AG08396 (cell line): ENCODE measurements at regions not wholly inside any gene's neighbourhood (a gene's known extent, or its start where the extent isn't known, plus 50 kb on each side); places are given as distances from the start of the nearest gene placed in this dataset.

Source experiments
- DNase-seq: peaks from one replicate; pipeline ENCODE4 v3.0.0; 2012; ENCODE audit warnings: low spot score, mixed read lengths

GRCh38 chr14:104319491-104320241, 181.3 kb downstream of the KIF26A start:
- DNase-seq: no peak

DNA sequence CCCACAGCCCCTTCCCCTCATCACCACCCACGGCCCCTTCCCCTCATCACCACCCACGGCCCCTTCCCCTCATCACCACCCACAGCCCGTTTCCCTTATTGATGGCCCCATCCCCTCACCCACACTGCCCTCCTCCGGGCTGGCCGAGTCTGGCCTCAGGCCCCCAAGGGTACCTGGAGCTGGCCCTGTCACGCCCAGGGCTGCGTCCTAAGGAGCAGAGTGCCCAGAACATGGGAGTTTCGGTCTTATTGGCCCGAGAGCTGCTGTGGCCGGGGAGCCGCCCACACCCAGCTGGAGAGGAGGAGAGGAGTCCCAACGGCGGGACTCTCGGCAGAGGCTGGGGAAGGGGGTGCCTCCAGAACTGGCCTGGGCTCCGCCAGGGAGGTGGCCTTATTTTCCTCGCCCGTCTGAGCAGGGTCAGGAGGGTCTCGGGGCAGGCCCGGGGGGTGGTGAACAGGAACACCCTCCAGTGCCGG, 182.3 kb downstream of the KIF26A start:
- no peak for DNase-seq

DNA sequence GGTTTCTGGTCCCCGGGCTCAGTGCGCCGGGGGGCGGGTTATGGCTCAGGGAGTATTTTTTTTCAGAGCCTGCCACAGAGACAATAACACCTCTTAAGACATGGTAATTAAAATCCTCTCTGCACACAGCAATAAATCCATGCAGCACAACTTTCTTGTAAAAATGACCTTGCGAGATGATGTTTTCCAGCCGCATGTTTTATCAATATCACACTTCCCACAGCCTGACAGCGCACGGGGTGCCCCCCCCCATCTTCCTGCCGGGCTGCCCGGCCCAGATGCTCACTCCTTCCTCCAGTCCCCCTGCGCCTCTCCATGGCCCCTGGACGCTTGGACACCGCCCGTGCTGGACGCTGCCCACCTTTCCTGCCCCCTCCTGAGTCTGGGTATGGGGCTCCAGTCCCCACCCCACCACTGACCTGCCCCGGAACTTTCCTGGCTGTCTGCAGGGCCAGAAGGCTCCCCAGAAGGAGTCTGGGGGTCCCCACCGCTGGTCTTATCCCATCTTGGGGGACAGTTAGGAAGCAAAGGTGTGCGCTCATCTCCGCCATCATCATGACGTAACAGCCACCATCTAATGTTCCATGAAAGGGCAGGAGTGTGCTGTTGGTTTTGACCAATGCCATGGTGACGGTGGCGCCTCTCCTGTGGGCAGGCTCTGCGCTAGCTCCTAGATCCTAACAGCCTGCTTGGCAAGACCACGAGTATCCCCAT, 182.9 kb downstream of the KIF26A start:
- no peak for DNase-seq

DNA sequence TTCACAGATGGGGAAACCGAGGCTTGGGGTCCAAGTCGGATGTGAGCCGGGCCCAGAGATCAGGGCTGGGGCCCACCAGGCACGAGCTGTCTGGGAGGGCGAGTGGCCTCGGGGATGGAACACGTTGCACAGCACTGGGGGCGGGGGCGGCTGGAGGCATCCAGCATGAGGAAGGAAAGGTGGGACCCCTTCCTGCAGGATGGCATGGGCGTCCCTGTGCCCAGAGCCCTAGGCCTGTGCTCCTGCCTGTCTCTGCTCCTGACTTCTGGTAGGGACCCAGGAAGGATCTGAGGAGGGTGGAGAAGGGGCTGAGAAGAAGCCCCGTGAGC, 183.4 kb downstream of the KIF26A start:
- no peak for DNase-seq

DNA sequence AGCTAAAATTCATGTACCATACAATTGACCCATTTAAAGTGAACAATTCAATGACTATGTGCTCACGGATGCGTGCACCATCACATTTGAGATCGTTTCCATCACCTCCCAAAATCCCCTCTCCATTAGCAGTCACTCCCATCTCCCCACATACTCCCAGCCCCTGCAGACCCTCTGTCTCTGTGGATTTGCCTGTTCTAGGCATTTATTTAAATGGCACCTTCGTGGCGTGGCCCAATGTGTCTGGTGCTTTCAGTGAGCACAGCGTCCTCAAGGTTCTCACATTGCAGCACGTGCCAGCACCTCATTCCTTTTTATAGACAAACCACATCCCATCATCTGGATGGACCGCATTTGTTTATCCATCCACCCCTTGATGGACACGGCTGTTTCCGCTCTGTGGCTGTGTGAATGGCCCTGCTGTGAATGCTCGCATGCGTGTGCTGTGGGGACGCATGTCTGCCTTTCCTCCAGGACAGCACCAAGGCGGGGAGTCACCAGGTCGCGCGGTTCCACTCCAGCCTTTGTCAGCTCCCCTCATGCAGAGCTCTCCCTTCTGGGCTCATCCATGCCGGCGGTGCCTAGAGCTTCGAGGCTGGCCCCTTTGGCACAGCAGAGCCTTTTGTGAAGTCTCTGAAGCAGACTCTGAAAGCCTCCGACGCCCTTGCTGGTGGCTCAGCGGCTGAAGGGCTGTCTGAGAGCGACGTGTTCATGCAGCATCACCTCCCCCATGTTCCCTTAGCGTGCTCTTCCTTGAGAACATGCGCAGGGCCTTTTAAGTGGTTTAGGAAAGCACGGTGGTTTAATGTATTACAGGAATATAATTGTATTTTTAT, 184.4 kb downstream of the KIF26A start:
- no peak for DNase-seq

DNA sequence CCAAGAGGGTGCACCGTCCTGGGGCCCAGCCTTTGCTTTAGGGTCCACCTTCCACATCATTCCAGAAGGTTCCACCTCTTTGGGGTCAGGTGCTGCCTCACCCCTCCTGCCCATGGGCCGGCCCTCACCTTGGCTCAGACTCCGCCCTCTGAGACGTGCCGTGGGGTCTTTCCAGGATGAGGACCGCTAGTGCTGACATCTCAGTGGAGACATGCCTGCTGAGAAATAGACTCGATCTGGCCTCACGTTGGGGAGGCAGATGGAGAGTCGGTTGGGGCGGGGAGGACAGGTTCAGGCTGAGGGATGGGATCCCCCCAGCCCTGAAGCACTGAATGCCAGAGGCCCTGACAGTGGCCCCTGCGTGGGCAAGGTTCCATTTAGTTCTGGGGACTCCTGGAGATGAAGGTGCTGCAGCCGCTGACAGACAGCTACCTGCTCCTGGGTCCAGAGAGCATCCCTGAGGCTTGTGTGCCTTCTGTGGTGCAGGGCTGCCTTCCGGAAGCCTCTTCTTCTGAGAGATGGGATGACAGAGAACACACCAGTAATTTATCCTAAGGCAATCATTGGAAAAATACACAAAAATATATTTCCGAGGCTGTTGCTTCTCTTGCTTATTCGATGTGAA, 185.3 kb downstream of the KIF26A start:
- DNase-seq: no peak

DNA sequence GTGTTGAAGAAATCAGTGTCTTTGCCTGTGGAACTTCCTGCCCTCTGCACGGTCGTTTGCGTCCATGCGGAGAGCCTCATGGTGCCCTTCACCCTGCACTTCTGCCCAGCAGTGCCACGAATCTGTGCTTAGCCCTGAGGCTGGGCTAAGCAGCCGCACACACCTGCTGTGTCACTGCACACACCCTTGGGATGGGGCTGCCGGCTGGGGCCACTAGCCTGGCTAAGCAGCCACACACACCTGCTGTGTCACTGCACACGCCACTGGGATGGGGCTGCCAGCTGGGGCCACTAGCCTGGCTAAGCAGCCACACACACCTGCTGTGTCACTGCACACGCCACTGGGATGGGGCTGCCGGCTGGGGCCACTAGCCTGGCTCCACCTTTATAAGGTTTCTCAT, 188.5 kb downstream of the KIF26A start:
- DNase-seq: no peak

DNA sequence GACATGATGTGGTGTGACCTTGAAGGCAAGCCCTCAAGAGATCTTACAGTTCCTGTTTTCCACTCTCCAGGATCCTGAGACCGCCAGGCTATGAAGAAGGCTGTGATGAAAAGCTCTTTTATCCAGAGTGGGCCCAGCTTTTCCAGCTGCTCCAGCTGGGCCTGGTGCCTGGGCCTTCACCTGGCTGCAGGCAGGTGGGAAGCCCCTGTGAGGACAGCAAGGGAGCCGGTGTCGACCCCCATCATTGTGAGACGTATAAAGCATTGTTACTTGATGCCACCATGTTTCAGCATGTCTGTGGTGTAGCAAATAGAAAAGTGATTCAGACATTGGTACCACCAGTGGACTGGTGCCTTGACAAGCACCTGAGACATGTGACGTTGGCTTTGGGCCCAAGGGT, 190.2 kb downstream of the KIF26A start:
- no peak for DNase-seq

DNA sequence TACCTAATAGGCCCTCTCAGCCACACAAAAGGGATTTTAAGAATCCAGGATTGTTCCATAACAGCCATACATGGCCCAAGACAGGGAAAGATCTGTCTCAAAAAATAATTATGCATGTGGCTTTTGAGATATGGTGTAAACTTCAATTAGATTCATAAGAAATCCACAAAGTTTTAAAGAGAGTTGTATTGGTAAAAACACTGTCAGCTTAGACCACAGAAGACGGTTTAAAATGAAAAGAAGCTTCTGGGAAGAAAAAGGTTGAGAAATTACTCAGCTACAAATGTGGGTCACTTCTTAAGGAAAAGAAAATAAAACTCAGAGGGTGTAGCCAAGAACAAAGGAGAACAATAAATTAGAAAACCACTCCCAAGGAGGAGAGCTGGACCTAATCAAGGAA, 191.4 kb downstream of the KIF26A start:
- no peak for DNase-seq

GRCh38 chr14:104331871-104332605, 193.7 kb downstream of the KIF26A start:
- DNase-seq: no peak

- DNase-seq: no peak
Observed at GRCh38 chr14:104332634-104333270, 194.4 kb downstream of the KIF26A start.

DNA sequence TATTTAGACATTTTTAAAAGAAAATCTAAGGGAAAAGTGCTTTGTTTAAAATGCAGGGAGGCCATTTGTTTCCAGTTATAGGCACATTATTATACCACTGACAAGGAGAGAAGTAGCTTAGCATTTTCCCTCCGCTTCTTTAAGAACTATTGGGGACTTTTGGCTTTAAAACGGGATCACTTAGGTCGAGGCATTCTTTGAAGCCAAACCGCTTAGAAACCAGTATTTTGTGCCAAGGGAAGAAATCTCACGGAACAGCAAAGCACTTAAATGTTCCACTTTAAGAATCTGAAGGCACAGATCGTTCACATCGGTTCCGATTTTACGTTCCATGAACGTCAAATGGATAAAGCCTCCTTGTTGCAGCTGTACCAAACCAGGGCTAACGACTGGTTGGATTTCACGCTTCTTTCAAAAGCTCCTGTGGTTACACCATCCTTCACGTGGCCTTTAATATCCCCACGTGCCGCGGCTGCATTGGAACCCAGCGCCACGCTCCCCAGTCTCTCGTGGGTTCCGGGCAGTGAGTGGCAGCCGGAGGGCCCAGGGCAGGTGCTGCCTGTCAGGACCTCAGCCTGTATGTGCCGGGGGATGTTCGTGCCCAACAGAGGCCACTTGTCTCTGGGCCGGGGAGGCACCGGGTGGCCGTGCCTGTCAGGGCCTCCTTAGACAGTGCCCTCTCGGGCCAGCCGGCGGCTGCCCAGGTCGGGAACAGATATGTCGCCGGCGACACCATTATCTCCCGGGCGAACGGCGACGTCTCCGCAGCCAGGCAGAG, 195.4 kb downstream of the KIF26A start:
- DNase-seq: no peak

DNA sequence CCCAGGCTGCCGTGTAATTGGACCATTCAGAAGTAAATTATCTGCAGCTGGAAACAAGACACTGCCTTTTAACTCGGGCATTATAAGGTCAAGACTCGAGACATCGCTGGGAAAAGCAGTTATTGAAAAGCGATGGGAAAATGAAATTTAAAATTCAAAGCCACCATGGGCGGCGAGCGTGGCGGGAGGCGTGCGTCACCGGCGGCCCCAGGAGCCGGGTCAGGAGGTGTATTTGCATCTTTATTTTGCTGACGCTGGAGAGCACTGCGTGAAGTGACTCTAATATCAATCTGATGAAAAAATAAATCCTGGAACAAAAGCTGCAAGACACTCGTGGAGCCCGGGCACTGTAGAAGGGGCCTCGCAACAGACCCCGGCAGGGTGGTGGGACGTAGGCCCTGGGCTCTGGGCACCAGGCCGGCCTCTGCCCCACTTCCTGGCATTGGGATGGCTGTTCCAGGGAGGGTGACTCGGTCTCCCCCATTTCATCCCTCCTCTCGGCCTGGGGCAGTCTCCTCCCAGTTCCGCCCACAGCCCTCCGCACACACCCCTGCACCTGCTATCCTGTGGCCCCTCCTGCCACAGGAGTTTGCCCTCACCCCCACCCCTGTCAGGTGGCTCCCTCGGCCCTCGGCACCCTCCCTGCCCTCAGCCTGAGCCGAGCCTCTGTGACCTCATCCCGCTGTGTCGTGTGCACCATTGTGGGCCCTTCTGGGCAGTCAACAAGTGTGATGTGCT, 196.2 kb downstream of the KIF26A start:
- DNase-seq: no peak

GRCh38 chr14:104335176-104335575, 196.8 kb downstream of the KIF26A start:
- no peak for DNase-seq

- no peak for DNase-seq
Observed at GRCh38 chr14:104335611-104336010, 197.2 kb downstream of the KIF26A start.

DNA sequence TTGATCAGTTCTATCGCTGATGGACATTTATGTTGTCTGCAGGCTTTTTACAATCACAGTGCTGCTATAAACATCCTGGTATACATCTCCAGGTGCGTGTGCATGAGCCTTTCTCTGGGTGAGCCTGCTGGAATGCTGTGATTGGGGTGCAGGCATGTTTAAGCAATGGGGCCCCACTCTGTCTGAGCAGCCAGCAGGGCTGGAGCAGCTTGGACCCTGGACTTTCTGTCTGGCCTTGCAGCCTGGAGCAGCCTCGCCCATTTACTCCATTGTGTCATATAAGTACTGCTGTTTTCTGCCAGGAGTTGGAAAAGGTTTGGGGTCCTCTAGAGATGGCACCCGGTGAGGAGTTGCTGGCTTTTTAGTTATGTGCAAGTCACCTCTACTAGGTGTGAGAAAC, 199.0 kb downstream of the KIF26A start:
- DNase-seq: no peak

- no peak for DNase-seq
Observed at GRCh38 chr14:104339361-104339760, 201.0 kb downstream of the KIF26A start.

GRCh38 chr14:104339829-104340228, 201.4 kb downstream of the KIF26A start:
- no peak for DNase-seq

- no peak for DNase-seq
Observed at GRCh38 chr14:104341532-104342434, 203.4 kb downstream of the KIF26A start.
